ENCODE measurements at regions not wholly inside any gene's neighbourhood (a gene's known extent, or its start where the extent isn't known, plus 50 kb on each side); places are given as distances from the start of the nearest gene placed in this dataset.

DNA sequence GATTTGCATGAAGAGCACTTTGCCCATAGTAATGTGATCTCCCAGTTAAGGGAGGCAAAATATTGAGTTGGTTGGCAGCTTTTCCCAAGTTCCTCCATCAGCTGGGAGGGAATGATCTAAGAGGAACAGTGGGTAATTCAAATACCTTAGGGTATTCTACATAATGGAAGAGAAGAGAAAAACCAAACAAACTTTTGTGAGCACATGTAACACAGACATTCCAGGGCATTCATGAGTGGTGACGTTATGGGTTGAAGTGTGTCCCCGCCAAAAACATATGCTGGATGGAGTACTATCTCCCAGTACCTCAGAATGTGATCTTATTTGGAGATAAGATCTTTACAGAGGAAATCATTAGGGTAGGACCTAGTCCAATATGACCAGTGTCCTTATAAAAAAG lies 220.1 kb downstream of the FOXO1 start (continued):
- no peak for TF ChIP-seq PRDM10 (tag by site-specific recombination; IDR thresholded peaks at IDR 0.05)
- no peak for TF ChIP-seq KLF1 (tag by site-specific recombination; IDR thresholded peaks at IDR 0.05)
- TF ChIP-seq ZNF776 (tag by site-specific recombination; IDR thresholded peaks at IDR 0.05; ENCODE audit: borderline replicate concordance) = no peak
- TF ChIP-seq ZNF133 (tag by site-specific recombination; IDR thresholded peaks at IDR 0.05) = no peak
- no peak for TF ChIP-seq ZBTB21 (tag by site-specific recombination; IDR thresholded peaks at IDR 0.05)
- no peak for TF ChIP-seq GLI4 (tag by site-specific recombination; IDR thresholded peaks at IDR 0.05)
- TF ChIP-seq KLF17 (tag by site-specific recombination; IDR thresholded peaks at IDR 0.05) = no peak
- TF ChIP-seq EGR2 (tag by site-specific recombination; IDR thresholded peaks at IDR 0.05; ENCODE audit: low read depth) = no peak
- no peak for TF ChIP-seq ZNF10 (tag by site-specific recombination; IDR thresholded peaks at IDR 0.05)
- no peak for TF ChIP-seq ZNF416 (tag by site-specific recombination; IDR thresholded peaks at IDR 0.05)
- TF ChIP-seq ZNF571 (tag by site-specific recombination; IDR thresholded peaks at IDR 0.05) = no peak

- no peak for TF ChIP-seq ZNF624 (tag by site-specific recombination; IDR thresholded peaks at IDR 0.05)
- TF ChIP-seq ZNF133 (tag by site-specific recombination; IDR thresholded peaks at IDR 0.05) = no peak
- no peak for TF ChIP-seq ZFP37 (tag by site-specific recombination; IDR thresholded peaks at IDR 0.05)
- TF ChIP-seq ZNF544 (tag by site-specific recombination; IDR thresholded peaks at IDR 0.05) = no peak
- no peak for TF ChIP-seq IKZF3 (tag by site-specific recombination; IDR thresholded peaks at IDR 0.05)
- TF ChIP-seq ZNF830 (tag by site-specific recombination; IDR thresholded peaks at IDR 0.05; ENCODE audit: low read depth) = no peak
- no peak for TF ChIP-seq OVOL3 (tag by site-specific recombination; IDR thresholded peaks at IDR 0.05)
- TF ChIP-seq ZNF202 (tag by site-specific recombination; IDR thresholded peaks at IDR 0.05; ENCODE audit: borderline replicate concordance) = no peak
- TF ChIP-seq, protein P1, sequence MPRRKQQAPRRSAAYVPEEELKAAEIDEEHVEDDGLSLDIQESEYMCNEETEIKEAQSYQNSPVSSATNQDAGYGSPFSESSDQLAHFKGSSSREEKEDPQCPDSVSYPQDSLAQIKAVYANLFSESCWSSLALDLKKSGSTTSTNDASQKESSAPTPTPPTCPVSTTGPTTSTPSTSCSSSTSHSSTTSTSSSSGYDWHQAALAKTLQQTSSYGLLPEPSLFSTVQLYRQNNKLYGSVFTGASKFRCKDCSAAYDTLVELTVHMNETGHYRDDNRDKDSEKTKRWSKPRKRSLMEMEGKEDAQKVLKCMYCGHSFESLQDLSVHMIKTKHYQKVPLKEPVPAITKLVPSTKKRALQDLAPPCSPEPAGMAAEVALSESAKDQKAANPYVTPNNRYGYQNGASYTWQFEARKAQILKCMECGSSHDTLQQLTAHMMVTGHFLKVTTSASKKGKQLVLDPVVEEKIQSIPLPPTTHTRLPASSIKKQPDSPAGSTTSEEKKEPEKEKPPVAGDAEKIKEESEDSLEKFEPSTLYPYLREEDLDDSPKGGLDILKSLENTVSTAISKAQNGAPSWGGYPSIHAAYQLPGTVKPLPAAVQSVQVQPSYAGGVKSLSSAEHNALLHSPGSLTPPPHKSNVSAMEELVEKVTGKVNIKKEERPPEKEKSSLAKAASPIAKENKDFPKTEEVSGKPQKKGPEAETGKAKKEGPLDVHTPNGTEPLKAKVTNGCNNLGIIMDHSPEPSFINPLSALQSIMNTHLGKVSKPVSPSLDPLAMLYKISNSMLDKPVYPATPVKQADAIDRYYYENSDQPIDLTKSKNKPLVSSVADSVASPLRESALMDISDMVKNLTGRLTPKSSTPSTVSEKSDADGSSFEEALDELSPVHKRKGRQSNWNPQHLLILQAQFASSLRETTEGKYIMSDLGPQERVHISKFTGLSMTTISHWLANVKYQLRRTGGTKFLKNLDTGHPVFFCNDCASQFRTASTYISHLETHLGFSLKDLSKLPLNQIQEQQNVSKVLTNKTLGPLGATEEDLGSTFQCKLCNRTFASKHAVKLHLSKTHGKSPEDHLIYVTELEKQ (tag by site-specific recombination; IDR thresholded peaks at IDR 0.05; ENCODE audit: borderline replicate concordance) = no peak
- Histone ChIP-seq H3K36me3 (ENCODE audit: control insufficient read depth in 2 of 2, insufficient read depth in 1 of 2, low read length in 2 of 2) (no peaks in the 10 kb centered on the region), H3K4me1 (ENCODE audit: control insufficient read depth, insufficient read depth, low read length) (no peaks in the 10 kb centered on the region), H3K9me3 (ENCODE audit: control insufficient read depth, insufficient read depth, low read depth, low read length) (no peaks in the 10 kb centered on the region), H3K4me3 (ENCODE audit: low read depth, low read length) (no peak overlapping the region), H3K27ac (ENCODE audit: extremely low read depth, low read depth, low read length) (no peak overlapping the region)
- CTCF ChIA-PET = no interaction called here
- POLR2A ChIA-PET = interaction anchor here (0.6 kb wide), 1 partner anchor 92 kb away, joined by 3 read pairs; no protein-coding TSS in a partner anchor
Measured at GRCh38 chr13:40447857-40448256, 218.6 kb downstream of the FOXO1 start.
